Liver (tissue), 8 donors: ENCODE measurements at regions not wholly inside any gene's neighbourhood (a gene's known extent, or its start where the extent isn't known, plus 50 kb on each side); places are given as distances from the start of the nearest gene placed in this dataset.

ENCODE experiments used
- DNase-seq: peaks from one replicate; pipeline ENCODE4 v3.0.0-alpha.2; 2017; ENCODE audit warnings: low spot score
- H3K27ac ChIP-seq, 2 donors: one replicate each; pipeline ENCODE4 v1.7.0; 2013; ENCODE audit warnings: inconsistent platforms in 2 of 2, low read length in 2 of 2, control low read depth in 1 of 2, low read depth in 1 of 2, mild to moderate bottlenecking in 1 of 2
- H3K27me3 ChIP-seq, 4 donors: one replicate each; pipeline versions ENCODE4 v1.6.1 to v1.7.0; 2013; ENCODE audit warnings: low read length in 3 of 4, inconsistent platforms in 1 of 4, mild to moderate bottlenecking in 1 of 4, moderate library complexity in 1 of 4; ENCODE audit not compliant: control insufficient read depth in 4 of 4, insufficient read depth in 4 of 4
- H3K36me3 ChIP-seq, 4 donors: one replicate each; pipeline versions ENCODE4 v1.6.1 to v1.7.0; 2013; ENCODE audit warnings: low read length in 3 of 4, mild to moderate bottlenecking in 3 of 4, low read depth in 1 of 4, moderate library complexity in 1 of 4; ENCODE audit not compliant: control insufficient read depth in 4 of 4, insufficient read depth in 3 of 4
- H3K4me1 ChIP-seq, 4 donors: one replicate each; pipeline versions ENCODE4 v1.6.1 to v1.7.0; 2013; ENCODE audit warnings: low read length in 3 of 4, mild to moderate bottlenecking in 3 of 4, moderate library complexity in 1 of 4; ENCODE audit not compliant: control insufficient read depth in 4 of 4, insufficient read depth in 4 of 4
- H3K4me3 ChIP-seq, 3 donors: one replicate each; pipeline versions ENCODE4 v1.6.1 to v1.7.0; 2013; ENCODE audit warnings: low read length in 3 of 3, control low read depth in 1 of 3, low read depth in 1 of 3, mild to moderate bottlenecking in 1 of 3
- H3K9ac ChIP-seq, 2 donors: one replicate each; pipeline ENCODE4 v1.7.0; 2013; ENCODE audit warnings: low read length in 2 of 2, mild to moderate bottlenecking in 2 of 2, moderate library complexity in 2 of 2, control low read depth in 1 of 2, low read depth in 1 of 2
- H3K9me3 ChIP-seq, 4 donors: one replicate each; pipeline versions ENCODE4 v1.6.1 to v1.7.0; 2013; ENCODE audit warnings: low read length in 3 of 4; ENCODE audit not compliant: control insufficient read depth in 4 of 4
- CTCF ChIP-seq: fragments of 150-350 bp; IDR thresholded peaks from 2 replicates; pipeline ENCODE4 v1.5.1; 2017; ENCODE audit warnings: improper control_type of control experiment, low read depth, low read length; ENCODE audit not compliant: missing input control
- EGR1 ChIP-seq, 2 donors: IDR thresholded peaks; 2 replicates each; pipeline ENCODE4 v1.6.1; 2016 to 2018; ENCODE audit warnings: antibody characterized with exemption in 2 of 2, low read depth in 2 of 2
- FOXA2 ChIP-seq: IDR thresholded peaks from 2 replicates; pipeline ENCODE4 v1.6.1; 2016; ENCODE audit warnings: antibody characterized with exemption
- HNF4A ChIP-seq, 2 donors: conservative IDR thresholded peaks; 2 replicates each; pipeline ENCODE4 v1.6.1; 2016; ENCODE audit warnings: antibody characterized with exemption in 2 of 2, mild to moderate bottlenecking in 2 of 2
- HNF4G ChIP-seq: IDR thresholded peaks from 2 replicates; pipeline ENCODE4 v1.6.1; 2016; ENCODE audit warnings: antibody characterized with exemption
- JUND ChIP-seq, 2 donors: IDR thresholded peaks; 2 replicates each; pipeline ENCODE4 v1.6.1; 2016; ENCODE audit warnings: antibody characterized with exemption in 2 of 2
- MAX ChIP-seq: IDR thresholded peaks from 2 replicates; pipeline ENCODE4 v1.6.1; 2016; ENCODE audit warnings: antibody characterized with exemption
- RAD21 ChIP-seq, 2 donors: IDR thresholded peaks; 2 replicates each; pipeline ENCODE4 v1.6.1; 2016; ENCODE audit warnings: antibody characterized with exemption in 2 of 2, mild to moderate bottlenecking in 2 of 2
- RXRA ChIP-seq, 2 donors: IDR thresholded peaks; 2 replicates each; pipeline ENCODE4 v1.6.1; 2017 to 2018; ENCODE audit warnings: antibody characterized with exemption in 2 of 2, mild to moderate bottlenecking in 1 of 2
- SP1 ChIP-seq: IDR thresholded peaks from 2 replicates; pipeline ENCODE4 v1.6.1; 2018; ENCODE audit warnings: antibody characterized with exemption, mild to moderate bottlenecking
- YY1 ChIP-seq: IDR thresholded peaks from 2 replicates; pipeline ENCODE4 v1.6.1; 2016; ENCODE audit warnings: antibody characterized with exemption, mild to moderate bottlenecking
- WGBS: extraction: QIAGEN DNeasy Blood & Tissue Kit; methylation state at CpG from one replicate; pipeline ENCODE4 v1.1.7; 2013; 5-methylcytosine and 5-hydroxymethylcytosine counted together
- TF ChIP-seq, protein P1 (sequence below): IDR thresholded peaks from 2 replicates; pipeline ENCODE4 v1.6.1; 2016; ENCODE audit warnings: antibody characterized with exemption
- TF ChIP-seq, protein P2 (sequence below): IDR thresholded peaks from 2 replicates; pipeline ENCODE4 v1.6.1; 2016; ENCODE audit warnings: antibody characterized with exemption
- donor health status: healthy.
- donor health status: healthy.
- donor health status: healthy.
- donor health status: healthy.
- donor health status: healthy.

GRCh38 chr10:125450218-125450617 is 232.7 kb downstream of the TEX36 start (continued):
- TF ChIP-seq, protein P1, sequence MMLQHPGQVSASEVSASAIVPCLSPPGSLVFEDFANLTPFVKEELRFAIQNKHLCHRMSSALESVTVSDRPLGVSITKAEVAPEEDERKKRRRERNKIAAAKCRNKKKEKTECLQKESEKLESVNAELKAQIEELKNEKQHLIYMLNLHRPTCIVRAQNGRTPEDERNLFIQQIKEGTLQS: no peak
- no peak for TF ChIP-seq FOXA2
- no peak for TF ChIP-seq CTCF

GRCh38 chr10:125449571-125449970 is 233.4 kb downstream of the TEX36 start:
- no peak overlapping the region for H3K4me3 ChIP-seq
- no peaks in the 10 kb centered on the region for H3K36me3 ChIP-seq
- no peak overlapping the region for H3K9ac ChIP-seq
- no peak for DNase-seq
- H3K4me1 ChIP-seq: no peaks in the 10 kb centered on the region
- TF ChIP-seq HNF4A (conservative IDR thresholded peaks at IDR 0.05) (no peak), RXRA (IDR thresholded peaks at IDR 0.05) (no peak), HNF4G (no peak), JUND (IDR thresholded peaks at IDR 0.05) (no peak), YY1 (no peak), RAD21 (IDR thresholded peaks at IDR 0.05) (no peak), SP1 (no peak)
- TF ChIP-seq, protein P2, sequence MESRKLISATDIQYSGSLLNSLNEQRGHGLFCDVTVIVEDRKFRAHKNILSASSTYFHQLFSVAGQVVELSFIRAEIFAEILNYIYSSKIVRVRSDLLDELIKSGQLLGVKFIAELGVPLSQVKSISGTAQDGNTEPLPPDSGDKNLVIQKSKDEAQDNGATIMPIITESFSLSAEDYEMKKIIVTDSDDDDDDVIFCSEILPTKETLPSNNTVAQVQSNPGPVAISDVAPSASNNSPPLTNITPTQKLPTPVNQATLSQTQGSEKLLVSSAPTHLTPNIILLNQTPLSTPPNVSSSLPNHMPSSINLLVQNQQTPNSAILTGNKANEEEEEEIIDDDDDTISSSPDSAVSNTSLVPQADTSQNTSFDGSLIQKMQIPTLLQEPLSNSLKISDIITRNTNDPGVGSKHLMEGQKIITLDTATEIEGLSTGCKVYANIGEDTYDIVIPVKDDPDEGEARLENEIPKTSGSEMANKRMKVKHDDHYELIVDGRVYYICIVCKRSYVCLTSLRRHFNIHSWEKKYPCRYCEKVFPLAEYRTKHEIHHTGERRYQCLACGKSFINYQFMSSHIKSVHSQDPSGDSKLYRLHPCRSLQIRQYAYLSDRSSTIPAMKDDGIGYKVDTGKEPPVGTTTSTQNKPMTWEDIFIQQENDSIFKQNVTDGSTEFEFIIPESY: no peak
- WGBS: 90% methylated on average over 9 of the region's 9 CpGs
- H3K9me3 ChIP-seq: no peaks in the 10 kb centered on the region
- no peaks in the 10 kb centered on the region for H3K27me3 ChIP-seq
- no peak overlapping the region for H3K27ac ChIP-seq

GRCh38 chr10:125448596-125448995 is 234.4 kb downstream of the TEX36 start:
- WGBS: 16% methylated on average over 5 of the region's 5 CpGs
- no peak for DNase-seq
- H3K27me3 ChIP-seq: peaks cover 0 to 3% (median 0%) of the 10 kb centered on the region in 4 donors
- no peak overlapping the region for H3K9ac ChIP-seq
- H3K36me3 ChIP-seq: no peaks in the 10 kb centered on the region
- H3K27ac ChIP-seq: no peak overlapping the region
- TF ChIP-seq RXRA (IDR thresholded peaks at IDR 0.05) (no peak), RAD21 (IDR thresholded peaks at IDR 0.05) (peak in 1 of 2 donors; percentile 27), EGR1 (IDR thresholded peaks at IDR 0.05; ENCODE audit: low read depth in 2 of 2) (no peak), MAX (no peak)
- TF ChIP-seq, protein P2: no peak
- no peaks in the 10 kb centered on the region for H3K9me3 ChIP-seq
- no peaks in the 10 kb centered on the region for H3K4me1 ChIP-seq
- H3K4me3 ChIP-seq: no peak overlapping the region
